ENCODE measurements at regions not wholly inside any gene's neighbourhood (a gene's known extent, or its start where the extent isn't known, plus 50 kb on each side); places are given as distances from the start of the nearest gene placed in this dataset.

GRCh38 chr16:86729686-86730085 lies 151.3 kb downstream of the FOXL1 start:
- TF ChIP-seq, protein P1, sequence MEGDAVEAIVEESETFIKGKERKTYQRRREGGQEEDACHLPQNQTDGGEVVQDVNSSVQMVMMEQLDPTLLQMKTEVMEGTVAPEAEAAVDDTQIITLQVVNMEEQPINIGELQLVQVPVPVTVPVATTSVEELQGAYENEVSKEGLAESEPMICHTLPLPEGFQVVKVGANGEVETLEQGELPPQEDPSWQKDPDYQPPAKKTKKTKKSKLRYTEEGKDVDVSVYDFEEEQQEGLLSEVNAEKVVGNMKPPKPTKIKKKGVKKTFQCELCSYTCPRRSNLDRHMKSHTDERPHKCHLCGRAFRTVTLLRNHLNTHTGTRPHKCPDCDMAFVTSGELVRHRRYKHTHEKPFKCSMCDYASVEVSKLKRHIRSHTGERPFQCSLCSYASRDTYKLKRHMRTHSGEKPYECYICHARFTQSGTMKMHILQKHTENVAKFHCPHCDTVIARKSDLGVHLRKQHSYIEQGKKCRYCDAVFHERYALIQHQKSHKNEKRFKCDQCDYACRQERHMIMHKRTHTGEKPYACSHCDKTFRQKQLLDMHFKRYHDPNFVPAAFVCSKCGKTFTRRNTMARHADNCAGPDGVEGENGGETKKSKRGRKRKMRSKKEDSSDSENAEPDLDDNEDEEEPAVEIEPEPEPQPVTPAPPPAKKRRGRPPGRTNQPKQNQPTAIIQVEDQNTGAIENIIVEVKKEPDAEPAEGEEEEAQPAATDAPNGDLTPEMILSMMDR (IDR thresholded peaks at IDR 0.05; ENCODE audit: low read length), result no peak
- no peak for TF ChIP-seq EZH2 (optimal IDR thresholded peaks at IDR 0.05; ENCODE audit: low read depth, low read length)
- no peak for TF ChIP-seq EZH2phosphoT487 (IDR thresholded peaks at IDR 0.05; ENCODE audit: low read length)
